ENCODE measurements at regions not wholly inside any gene's neighbourhood (a gene's known extent, or its start where the extent isn't known, plus 50 kb on each side); places are given as distances from the start of the nearest gene placed in this dataset.

DNA sequence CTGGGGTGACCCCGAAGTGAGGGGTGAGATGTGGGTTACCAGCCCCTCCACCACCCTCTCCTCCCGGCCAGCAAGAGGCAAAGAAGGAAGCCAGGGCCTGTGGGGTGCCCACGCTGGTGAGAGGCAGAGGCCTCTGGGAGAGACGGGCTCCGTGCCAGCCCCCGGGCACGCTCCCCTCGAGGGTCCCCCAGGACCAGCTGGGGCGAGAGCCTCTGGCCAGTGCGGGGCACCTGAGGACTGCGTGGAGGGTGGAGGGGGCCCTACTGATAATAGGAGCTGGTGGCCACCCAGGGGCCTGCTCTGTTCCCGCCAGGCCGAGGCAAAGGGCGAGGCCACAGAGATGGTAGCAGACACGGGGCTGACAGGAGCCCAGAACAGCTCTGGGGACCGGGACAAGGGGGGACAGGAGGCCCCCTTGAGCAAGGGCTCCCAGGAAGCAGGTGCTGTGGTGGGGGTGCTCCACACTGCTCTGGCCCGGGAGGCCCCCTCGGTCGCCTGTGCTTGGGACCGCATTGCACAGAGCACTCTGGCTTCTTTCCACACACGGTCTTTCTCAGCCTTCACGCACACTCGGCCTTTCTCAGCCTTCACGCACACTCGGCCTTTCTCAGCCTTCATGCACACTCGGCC, 226.9 kb downstream of the TTLL2 start:
- TF ChIP-seq ELF4 (IDR thresholded peaks at IDR 0.05) (no peak), L3MBTL2 (conservative IDR thresholded peaks at IDR 0.05) (no peak), ZNF384 (IDR thresholded peaks at IDR 0.05) (no peak), HDGF (IDR thresholded peaks at IDR 0.05; ENCODE audit: borderline replicate concordance) (no peak), FOXK2 (IDR thresholded peaks at IDR 0.05) (no peak), BHLHE40 (IDR thresholded peaks at IDR 0.05; ENCODE audit: borderline replicate concordance) (no peak), LEF1 (IDR thresholded peaks at IDR 0.05; ENCODE audit: borderline replicate concordance) (no peak), FOXM1 (IDR thresholded peaks at IDR 0.05; ENCODE audit: borderline replicate concordance) (no peak), TARDBP (IDR thresholded peaks at IDR 0.05) (no peak), ARNT (IDR thresholded peaks at IDR 0.05) (no peak)

Measured in HEK293T (cell line).